NT2/D1 (cell line): ENCODE measurements at regions not wholly inside any gene's neighbourhood (a gene's known extent, or its start where the extent isn't known, plus 50 kb on each side); places are given as distances from the start of the nearest gene placed in this dataset.
A peak's percentile ranks its signal among the peaks of the same experiment; 100 is the strongest.

Experiments used
- DNase-seq: peaks from one replicate; pipeline ENCODE4 v3.0.0-alpha.2; 2011; ENCODE audit warnings: low read depth, low spot score
- H3K27me3 ChIP-seq: 2 replicates; pipeline ENCODE4 v1.6.0; 2011; ENCODE audit warnings: mild to moderate bottlenecking; ENCODE audit not compliant: insufficient read length, insufficient read depth
- H3K36me3 ChIP-seq: 2 replicates; pipeline ENCODE4 v1.6.1; 2011; ENCODE audit warnings: mild to moderate bottlenecking, low read length, mixed read lengths; ENCODE audit not compliant: insufficient read depth, insufficient read length
- H3K4me1 ChIP-seq: 2 replicates; pipeline ENCODE4 v1.5.1; 2011; ENCODE audit not compliant: insufficient read depth, insufficient read length
- H3K4me3 ChIP-seq: 2 replicates; pipeline ENCODE4 v1.5.1; 2011; ENCODE audit warnings: low read depth; ENCODE audit not compliant: insufficient read length
- H3K9ac ChIP-seq: 2 replicates; pipeline ENCODE4 v1.6.0; 2011; ENCODE audit warnings: low read depth; ENCODE audit not compliant: insufficient read length
- H3K9me3 ChIP-seq: 2 replicates; pipeline ENCODE4 v1.5.1; 2011; ENCODE audit warnings: mild to moderate bottlenecking, low read length; ENCODE audit not compliant: insufficient read depth
- SUZ12 ChIP-seq: IDR thresholded peaks from 2 replicates; pipeline ENCODE4 v1.6.1; 2011; ENCODE audit not compliant: insufficient read length, insufficient read depth; ENCODE audit errors: extremely low read depth
- YY1 ChIP-seq: IDR thresholded peaks from 2 replicates; pipeline ENCODE4 v1.6.1; 2011; ENCODE audit not compliant: insufficient read length, insufficient read depth
- ZNF274 ChIP-seq: IDR thresholded peaks from 2 replicates; pipeline ENCODE4 v1.6.1; 2011; ENCODE audit warnings: mild to moderate bottlenecking, low read depth, low read length

- Histone ChIP-seq H3K27me3 (no peaks in the 10 kb centered on the region), H3K9me3 (no peaks in the 10 kb centered on the region), H3K4me3 (no peak overlapping the region), H3K4me1 (no peaks in the 10 kb centered on the region), H3K9ac (no peak overlapping the region), H3K36me3 (no peaks in the 10 kb centered on the region)
- TF ChIP-seq YY1 (no peak), ZNF274 (no peak)
- no peak for DNase-seq
Observed at GRCh38 chr2:94939349-94939748, 68.1 kb downstream of the TEKT4 start.

GRCh38 chr2:94947097-94948016 lies 76.1 kb downstream of the TEKT4 start:
- no peak for DNase-seq
- H3K4me1 ChIP-seq = no peaks in the 10 kb centered on the region
- TF ChIP-seq ZNF274 (no peak), YY1 (no peak), SUZ12 (no peak)
- H3K36me3 ChIP-seq = no peaks in the 10 kb centered on the region
- no peak overlapping the region for H3K9ac ChIP-seq
- H3K27me3 ChIP-seq = peaks cover 3% of the 10 kb centered on the region
- no peak overlapping the region for H3K4me3 ChIP-seq
- peaks cover 11% of the 10 kb centered on the region; the same call in 1 of the 2 replicates for H3K9me3 ChIP-seq

- peaks cover 3% of the 10 kb centered on the region for H3K27me3 ChIP-seq
- H3K4me1 ChIP-seq = no peaks in the 10 kb centered on the region
- no peaks in the 10 kb centered on the region for H3K36me3 ChIP-seq
- H3K4me3 ChIP-seq = no peak overlapping the region
- no peaks in the 10 kb centered on the region for H3K9me3 ChIP-seq
- H3K9ac ChIP-seq = no peak overlapping the region
- DNase-seq = no peak
- no peak for TF ChIP-seq SUZ12
- TF ChIP-seq YY1 = no peak
- no peak for TF ChIP-seq ZNF274
Observed at GRCh38 chr2:94955702-94956101, 69.8 kb upstream of the MAL start.

- H3K27me3 ChIP-seq = peaks cover 3% of the 10 kb centered on the region
- H3K9ac ChIP-seq = no peak overlapping the region
- no peak for TF ChIP-seq YY1
- TF ChIP-seq SUZ12 = no peak
- TF ChIP-seq ZNF274 = no peak
- no peaks in the 10 kb centered on the region for H3K9me3 ChIP-seq
- peak; percentile 3 for DNase-seq
- no peaks in the 10 kb centered on the region for H3K4me1 ChIP-seq
- no peak overlapping the region for H3K4me3 ChIP-seq
- H3K36me3 ChIP-seq = no peaks in the 10 kb centered on the region
Observed at GRCh38 chr2:94956797-94957391, 68.6 kb upstream of the MAL start.

GRCh38 chr2:94958245-94958644 lies 67.3 kb upstream of the MAL start:
- Histone ChIP-seq H3K36me3 (no peaks in the 10 kb centered on the region), H3K27me3 (peaks cover 3% of the 10 kb centered on the region), H3K9ac (no peak overlapping the region), H3K9me3 (no peaks in the 10 kb centered on the region), H3K4me3 (no peak overlapping the region), H3K4me1 (no peaks in the 10 kb centered on the region)
- DNase-seq = no peak
- no peak for TF ChIP-seq YY1
- TF ChIP-seq ZNF274 = no peak
- TF ChIP-seq SUZ12 = no peak

- Histone ChIP-seq H3K36me3 (no peaks in the 10 kb centered on the region), H3K9ac (no peak overlapping the region), H3K4me3 (no peak overlapping the region), H3K4me1 (no peaks in the 10 kb centered on the region), H3K27me3 (peaks cover 3% of the 10 kb centered on the region), H3K9me3 (no peaks in the 10 kb centered on the region)
- no peak for DNase-seq
- no peak for TF ChIP-seq YY1
- TF ChIP-seq SUZ12 = no peak
- no peak for TF ChIP-seq ZNF274
Observed at GRCh38 chr2:94960266-94960665, 65.2 kb upstream of the MAL start.

- no peaks in the 10 kb centered on the region for H3K4me1 ChIP-seq
- H3K36me3 ChIP-seq = no peaks in the 10 kb centered on the region
- H3K9me3 ChIP-seq = no peaks in the 10 kb centered on the region
- no peak for DNase-seq
- TF ChIP-seq SUZ12 = no peak
- no peak for TF ChIP-seq ZNF274
- TF ChIP-seq YY1 = no peak
- H3K4me3 ChIP-seq = no peak overlapping the region
- no peak overlapping the region for H3K9ac ChIP-seq
- peaks cover 3% of the 10 kb centered on the region for H3K27me3 ChIP-seq
Observed at GRCh38 chr2:94960751-94961150, 64.8 kb upstream of the MAL start.
